ENCODE measurements at regions not wholly inside any gene's neighbourhood (a gene's known extent, or its start where the extent isn't known, plus 50 kb on each side); places are given as distances from the start of the nearest gene placed in this dataset.

GRCh38 chr2:15694589-15694986 is 102.9 kb downstream of the DDX1 start:
- Histone ChIP-seq H3K79me2 (replicated peaks; ENCODE audit: insufficient read depth) (no peaks in the 10 kb centered on the region), H3K4me2 (no peak overlapping the region), H4K20me1 (replicated peaks; ENCODE audit: insufficient read depth) (no peaks in the 10 kb centered on the region), H3K27ac (ENCODE audit: low read depth) (no peak overlapping the region), H3K9me2 (ENCODE audit: insufficient read depth) (no peaks in the 10 kb centered on the region), H3K4me1 (ENCODE audit: insufficient read depth) (no peaks in the 10 kb centered on the region; the same call in 1 of the 2 replicates), H3K4me3 (no peak overlapping the region), H2AFZ (0 out of 2 replicates have a peak overlapping the region, but pooled peaks have one; percentile 52), H3K36me3 (ENCODE audit: insufficient read depth) (no peaks in the 10 kb centered on the region), H3F3A (replicated peaks; ENCODE audit: low read depth) (no peaks in the 10 kb centered on the region), H3K27me3 (ENCODE audit: insufficient read depth) (no peaks in the 10 kb centered on the region)
- Mint-ChIP-seq H3K27ac (no peak overlapping the region), H3K4me3 (no peak overlapping the region), H3K27me3 (ENCODE audit: insufficient read depth, low read depth, poor library complexity) (peaks cover 3% of the 10 kb centered on the region), H3K9me3 (peaks cover 6% of the 10 kb centered on the region; the same call in 1 of the 3 replicates), H3K4me1 (peaks cover 4% of the 10 kb centered on the region; the same call in 2 of the 3 replicates), H3K36me3 (ENCODE audit: low read depth) (no peaks in the 10 kb centered on the region)
- ATAC-seq: no peak
- no peak for TF ChIP-seq ZNF331 (CRISPR knock-in tag; IDR thresholded peaks at IDR 0.05; ENCODE audit: low read depth)
- no peak for TF ChIP-seq EZH2phosphoT487 (IDR thresholded peaks at IDR 0.05; ENCODE audit: unreplicated experiment)
- TF ChIP-seq ETS1 (IDR thresholded peaks at IDR 0.05): no peak
- no peak for TF ChIP-seq STAT1 (IDR thresholded peaks at IDR 0.05; ENCODE audit: unreplicated experiment)
- no peak for TF ChIP-seq CTCF (conservative IDR thresholded peaks at IDR 0.05; ENCODE audit: low read depth in 2 of 2)
- no peak for TF ChIP-seq REST (IDR thresholded peaks at IDR 0.05; ENCODE audit: unreplicated experiment)
- no peak for TF ChIP-seq EZH2 (IDR thresholded peaks at IDR 0.05; ENCODE audit: low read depth, unreplicated experiment)
- TF ChIP-seq ZNF462 (CRISPR knock-in tag; IDR thresholded peaks at IDR 0.05): no peak
- no peak for TF ChIP-seq JUNB (IDR thresholded peaks at IDR 0.05; ENCODE audit: unreplicated experiment)
- TF ChIP-seq POLR2AphosphoS5 (IDR thresholded peaks at IDR 0.05; ENCODE audit: low read depth): no peak
- TF ChIP-seq NANOG (IDR thresholded peaks at IDR 0.05; ENCODE audit: borderline replicate concordance): no peak
- TF ChIP-seq CREB1 (CRISPR knock-in tag; IDR thresholded peaks at IDR 0.05; ENCODE audit: low read depth): no peak
- TF ChIP-seq ZNF114 (CRISPR knock-in tag; IDR thresholded peaks at IDR 0.05): no peak
- no peak for DNase-seq (ENCODE audit: low spot score)

All from GM23338 (cell line).